ENCODE measurements at regions not wholly inside any gene's neighbourhood (a gene's known extent, or its start where the extent isn't known, plus 50 kb on each side); places are given as distances from the start of the nearest gene placed in this dataset.

- no peaks in the 10 kb centered on the region for H4K20me1 ChIP-seq (ENCODE audit: insufficient read depth, low read depth, low read length)
- H3K4me2 ChIP-seq (ENCODE audit: low read depth, low read length, poor library complexity, severe bottlenecking): no peak overlapping the region
- no peaks in the 10 kb centered on the region for H3K36me3 ChIP-seq (ENCODE audit: insufficient read depth, low read length)
- H3K9me2 ChIP-seq (replicated peaks; ENCODE audit: insufficient read depth, low read length): no peaks in the 10 kb centered on the region
- no peak for DNase-seq
- H3K79me2 ChIP-seq (ENCODE audit: low read length): no peaks in the 10 kb centered on the region
- no peaks in the 10 kb centered on the region for H3K27me3 ChIP-seq (ENCODE audit: low read length)
- no peak overlapping the region for H3K27ac ChIP-seq (ENCODE audit: low read length)
- no peaks in the 10 kb centered on the region for H3K9me3 ChIP-seq (ENCODE audit: low read length)
- H2AFZ ChIP-seq (ENCODE audit: low read length): no peak overlapping the region
- no peaks in the 10 kb centered on the region for H3K4me1 ChIP-seq (ENCODE audit: low read length)
- H3K9ac ChIP-seq (ENCODE audit: low read length): no peak overlapping the region
- no peak overlapping the region for H3K4me3 ChIP-seq (ENCODE audit: low read length)
Observed at GRCh38 chr3:64454768-64455167, 229.5 kb upstream of the PRICKLE2 start.

DNA sequence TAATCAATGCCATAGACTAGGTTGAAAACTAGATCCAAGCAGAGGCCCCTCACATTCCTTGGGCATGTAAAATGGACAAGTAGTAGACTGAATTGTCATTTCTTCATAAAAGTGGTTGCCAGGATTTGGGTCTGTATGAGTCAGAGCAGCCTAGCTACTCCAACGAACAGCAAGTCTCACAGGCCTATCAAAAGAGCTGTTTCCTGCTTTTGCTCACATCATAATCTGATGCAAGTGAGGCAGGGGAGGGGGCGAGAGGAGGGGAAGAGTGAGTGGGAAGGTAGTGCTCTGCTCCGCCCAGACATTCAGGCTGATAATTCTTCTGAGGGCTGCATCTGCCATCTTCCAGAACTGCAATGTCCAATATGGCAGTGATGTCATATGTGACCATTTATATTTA is 228.9 kb upstream of the PRICKLE2 start:
- Histone ChIP-seq H3K4me1 (ENCODE audit: low read length) (no peaks in the 10 kb centered on the region), H3K9ac (ENCODE audit: low read length) (no peak overlapping the region)

DNA sequence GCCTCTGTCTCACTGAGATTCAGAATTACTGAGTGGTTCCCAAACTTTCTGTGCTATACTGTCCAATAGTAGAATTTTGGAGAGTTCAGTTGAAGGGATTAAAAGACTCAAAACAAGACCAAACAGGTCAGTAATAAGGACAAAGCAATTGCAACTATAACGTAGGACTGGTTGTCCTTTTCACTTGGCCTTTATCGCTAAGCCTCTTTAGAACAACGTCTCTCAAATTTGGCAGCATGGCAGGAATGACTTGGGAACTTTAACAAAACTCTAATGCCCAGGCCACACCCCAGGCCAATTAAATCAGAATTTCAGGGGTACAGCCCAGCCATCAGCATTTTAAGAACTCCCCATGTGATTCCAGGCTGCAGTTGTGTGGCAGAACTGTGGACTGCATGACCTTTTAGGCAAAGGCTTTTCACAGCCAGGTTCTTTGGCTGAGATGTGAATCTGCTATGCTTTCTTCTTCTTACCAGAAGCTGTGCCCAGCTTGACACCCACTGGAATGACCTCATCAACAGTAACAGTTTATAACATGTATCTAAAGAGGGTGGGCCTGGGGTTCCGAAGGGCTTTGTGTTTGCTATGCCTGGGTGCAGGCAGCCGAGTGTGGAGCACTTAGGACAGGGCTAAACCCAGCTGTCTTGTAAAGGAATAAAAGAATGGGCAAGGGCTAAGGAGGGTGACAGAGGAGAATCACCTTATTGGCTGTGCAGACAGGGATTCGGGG is 226.2 kb upstream of the PRICKLE2 start:
- H3K79me2 ChIP-seq (ENCODE audit: low read length): no peaks in the 10 kb centered on the region
- no peaks in the 10 kb centered on the region for H4K20me1 ChIP-seq (ENCODE audit: insufficient read depth, low read depth, low read length)
- no peak for DNase-seq
- H2AFZ ChIP-seq (ENCODE audit: low read length): no peak overlapping the region
- H3K9ac ChIP-seq (ENCODE audit: low read length): no peak overlapping the region
- no peaks in the 10 kb centered on the region for H3K36me3 ChIP-seq (ENCODE audit: insufficient read depth, low read length)
- no peak overlapping the region for H3K4me3 ChIP-seq (ENCODE audit: low read length)
- H3K27me3 ChIP-seq (ENCODE audit: low read length): no peaks in the 10 kb centered on the region
- H3K27ac ChIP-seq (ENCODE audit: low read length): no peak overlapping the region
- no peaks in the 10 kb centered on the region for H3K9me2 ChIP-seq (replicated peaks; ENCODE audit: insufficient read depth, low read length)
- H3K9me3 ChIP-seq (ENCODE audit: low read length): no peaks in the 10 kb centered on the region
- no peak overlapping the region for H3K4me2 ChIP-seq (ENCODE audit: low read depth, low read length, poor library complexity, severe bottlenecking)
- H3K4me1 ChIP-seq (ENCODE audit: low read length): no peaks in the 10 kb centered on the region

More for the DNA sequence above, 228.9 kb upstream of the PRICKLE2 start:
- no peak overlapping the region for H3K27ac ChIP-seq (ENCODE audit: low read length)
- no peaks in the 10 kb centered on the region for H3K79me2 ChIP-seq (ENCODE audit: low read length)
- no peaks in the 10 kb centered on the region for H3K9me2 ChIP-seq (replicated peaks; ENCODE audit: insufficient read depth, low read length)
- no peak for DNase-seq
- H3K36me3 ChIP-seq (ENCODE audit: insufficient read depth, low read length): no peaks in the 10 kb centered on the region
- H3K9me3 ChIP-seq (ENCODE audit: low read length): no peaks in the 10 kb centered on the region
- no peak overlapping the region for H3K4me2 ChIP-seq (ENCODE audit: low read depth, low read length, poor library complexity, severe bottlenecking)
- H3K27me3 ChIP-seq (ENCODE audit: low read length): no peaks in the 10 kb centered on the region
- no peak overlapping the region for H2AFZ ChIP-seq (ENCODE audit: low read length)
- H4K20me1 ChIP-seq (ENCODE audit: insufficient read depth, low read depth, low read length): no peaks in the 10 kb centered on the region
- no peak overlapping the region for H3K4me3 ChIP-seq (ENCODE audit: low read length)

GRCh38 chr3:64450396-64450956 is 225.2 kb upstream of the PRICKLE2 start:
- H3K79me2 ChIP-seq (ENCODE audit: low read length): no peaks in the 10 kb centered on the region
- H3K4me2 ChIP-seq (ENCODE audit: low read depth, low read length, poor library complexity, severe bottlenecking): no peak overlapping the region
- H3K9me3 ChIP-seq (ENCODE audit: low read length): no peaks in the 10 kb centered on the region
- no peaks in the 10 kb centered on the region for H4K20me1 ChIP-seq (ENCODE audit: insufficient read depth, low read depth, low read length)
- no peak overlapping the region for H3K4me3 ChIP-seq (ENCODE audit: low read length)
- no peaks in the 10 kb centered on the region for H3K9me2 ChIP-seq (replicated peaks; ENCODE audit: insufficient read depth, low read length)
- no peak overlapping the region for H3K27ac ChIP-seq (ENCODE audit: low read length)
- no peaks in the 10 kb centered on the region for H3K4me1 ChIP-seq (ENCODE audit: low read length)
- H3K27me3 ChIP-seq (ENCODE audit: low read length): no peaks in the 10 kb centered on the region
- no peak overlapping the region for H3K9ac ChIP-seq (ENCODE audit: low read length)
- no peaks in the 10 kb centered on the region for H3K36me3 ChIP-seq (ENCODE audit: insufficient read depth, low read length)
- no peak overlapping the region for H2AFZ ChIP-seq (ENCODE audit: low read length)
- no peak for DNase-seq

- Histone ChIP-seq H3K4me3 (ENCODE audit: low read length) (no peak overlapping the region), H3K36me3 (ENCODE audit: insufficient read depth, low read length) (no peaks in the 10 kb centered on the region), H3K79me2 (ENCODE audit: low read length) (no peaks in the 10 kb centered on the region), H3K4me1 (ENCODE audit: low read length) (no peaks in the 10 kb centered on the region), H3K27ac (ENCODE audit: low read length) (no peak overlapping the region), H3K4me2 (ENCODE audit: low read depth, low read length, poor library complexity, severe bottlenecking) (no peak overlapping the region), H2AFZ (ENCODE audit: low read length) (no peak overlapping the region), H4K20me1 (ENCODE audit: insufficient read depth, low read depth, low read length) (no peaks in the 10 kb centered on the region), H3K9me3 (ENCODE audit: low read length) (no peaks in the 10 kb centered on the region), H3K27me3 (ENCODE audit: low read length) (no peaks in the 10 kb centered on the region), H3K9ac (ENCODE audit: low read length) (no peak overlapping the region), H3K9me2 (replicated peaks; ENCODE audit: insufficient read depth, low read length) (no peaks in the 10 kb centered on the region)
- no peak for DNase-seq
Observed at GRCh38 chr3:64449026-64449425, 223.8 kb upstream of the PRICKLE2 start.

- Histone ChIP-seq H3K79me2 (ENCODE audit: low read length) (no peaks in the 10 kb centered on the region), H2AFZ (ENCODE audit: low read length) (no peak overlapping the region), H4K20me1 (ENCODE audit: insufficient read depth, low read depth, low read length) (no peaks in the 10 kb centered on the region), H3K27ac (ENCODE audit: low read length) (no peak overlapping the region), H3K4me2 (ENCODE audit: low read depth, low read length, poor library complexity, severe bottlenecking) (no peak overlapping the region), H3K9ac (ENCODE audit: low read length) (no peak overlapping the region), H3K36me3 (ENCODE audit: insufficient read depth, low read length) (no peaks in the 10 kb centered on the region), H3K9me3 (ENCODE audit: low read length) (no peaks in the 10 kb centered on the region), H3K4me3 (ENCODE audit: low read length) (no peak overlapping the region), H3K27me3 (ENCODE audit: low read length) (no peaks in the 10 kb centered on the region), H3K4me1 (ENCODE audit: low read length) (no peaks in the 10 kb centered on the region), H3K9me2 (replicated peaks; ENCODE audit: insufficient read depth, low read length) (no peaks in the 10 kb centered on the region)
- no peak for DNase-seq
Observed at GRCh38 chr3:64445944-64446300, 220.7 kb upstream of the PRICKLE2 start.

- H3K79me2 ChIP-seq (ENCODE audit: low read length): no peaks in the 10 kb centered on the region
- no peaks in the 10 kb centered on the region for H3K36me3 ChIP-seq (ENCODE audit: insufficient read depth, low read length)
- no peak overlapping the region for H3K9ac ChIP-seq (ENCODE audit: low read length)
- no peak for DNase-seq
- no peak overlapping the region for H2AFZ ChIP-seq (ENCODE audit: low read length)
- no peaks in the 10 kb centered on the region for H3K9me3 ChIP-seq (ENCODE audit: low read length)
- H3K27ac ChIP-seq (ENCODE audit: low read length): no peak overlapping the region
- H3K4me1 ChIP-seq (ENCODE audit: low read length): no peaks in the 10 kb centered on the region; the same call in 1 of the 2 replicates
- no peaks in the 10 kb centered on the region for H3K27me3 ChIP-seq (ENCODE audit: low read length)
- H3K4me2 ChIP-seq (ENCODE audit: low read depth, low read length, poor library complexity, severe bottlenecking): no peak overlapping the region
- H4K20me1 ChIP-seq (ENCODE audit: insufficient read depth, low read depth, low read length): no peaks in the 10 kb centered on the region
- H3K9me2 ChIP-seq (replicated peaks; ENCODE audit: insufficient read depth, low read length): no peaks in the 10 kb centered on the region
- no peak overlapping the region for H3K4me3 ChIP-seq (ENCODE audit: low read length)
Observed at GRCh38 chr3:64445109-64445943, 220.1 kb upstream of the PRICKLE2 start.

DNA sequence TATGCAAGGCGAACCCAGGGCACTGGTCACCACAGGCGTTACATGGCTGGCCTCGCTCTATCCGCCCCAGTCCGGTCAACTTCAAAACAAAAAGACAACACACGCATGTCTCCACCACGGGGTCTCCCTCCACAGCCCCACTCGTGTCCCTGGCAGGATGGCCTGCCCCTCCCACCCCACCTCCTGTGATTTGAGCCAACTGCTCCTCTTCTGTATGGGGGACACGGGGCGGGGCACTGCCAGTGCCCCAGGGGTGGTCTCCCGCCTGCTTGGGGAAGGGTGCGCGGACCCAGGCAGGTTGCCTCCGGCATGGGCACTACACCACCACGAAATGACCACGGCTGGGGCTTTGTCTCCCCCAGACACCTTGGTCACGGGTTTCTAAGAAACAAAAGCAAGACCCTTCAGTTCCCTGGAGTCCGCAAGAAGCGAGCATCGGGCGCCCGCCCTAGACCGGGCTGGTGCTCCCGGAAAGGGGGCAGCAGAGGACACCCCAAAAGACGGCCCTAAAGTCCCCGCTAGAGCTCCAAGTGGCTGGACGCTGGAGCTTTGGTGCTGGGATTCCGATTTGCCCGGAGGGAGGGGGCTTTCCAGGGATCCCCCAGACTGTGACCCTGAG is 219.3 kb upstream of the PRICKLE2 start:
- no peak overlapping the region for H3K27ac ChIP-seq (ENCODE audit: low read length)
- no peak overlapping the region for H2AFZ ChIP-seq (ENCODE audit: low read length)
- no peaks in the 10 kb centered on the region for H4K20me1 ChIP-seq (ENCODE audit: insufficient read depth, low read depth, low read length)
- no peaks in the 10 kb centered on the region for H3K79me2 ChIP-seq (ENCODE audit: low read length)
- H3K9ac ChIP-seq (ENCODE audit: low read length): no peak overlapping the region
- H3K36me3 ChIP-seq (ENCODE audit: insufficient read depth, low read length): no peaks in the 10 kb centered on the region
- H3K4me1 ChIP-seq (ENCODE audit: low read length): peaks cover 6% of the 10 kb centered on the region
- no peak for DNase-seq
- no peaks in the 10 kb centered on the region for H3K9me2 ChIP-seq (replicated peaks; ENCODE audit: insufficient read depth, low read length)
- H3K4me3 ChIP-seq (ENCODE audit: low read length): no peak overlapping the region
- H3K27me3 ChIP-seq (ENCODE audit: low read length): no peaks in the 10 kb centered on the region
- H3K9me3 ChIP-seq (ENCODE audit: low read length): no peaks in the 10 kb centered on the region
- H3K4me2 ChIP-seq (ENCODE audit: low read depth, low read length, poor library complexity, severe bottlenecking): no peak overlapping the region

All from Karpas-422 (cell line).